T-helper 17 cell (primary cell): ENCODE measurements at regions not wholly inside any gene's neighbourhood (a gene's known extent, or its start where the extent isn't known, plus 50 kb on each side); places are given as distances from the start of the nearest gene placed in this dataset.
A peak's percentile ranks its signal among the peaks of the same experiment; 100 is the strongest.

Experiments
- ATAC-seq: fragments of 150-1000 bp; cut with Tn5 transposase; 2 replicates; pipeline ENCODE4 v1.10.0; 2021; ENCODE audit warnings: mild to moderate bottlenecking, moderate library complexity
- DNase-seq, 3 donors: peaks; one replicate each; pipeline versions ENCODE4 v3.0.0 to v3.0.0-alpha.2; 2020 to 2021
- H3K9me3 ChIP-seq: one replicate; pipeline ENCODE4 v1.7.0; 2013; ENCODE audit warnings: low read length, mild to moderate bottlenecking; ENCODE audit not compliant: control insufficient read depth, poor library complexity, severe bottlenecking
- H3K27ac Mint-ChIP-seq: one replicate; pipeline ENCODE4 v1.8.0; 2022; ENCODE audit warnings: mild to moderate bottlenecking, moderate library complexity, mixed read lengths
- H3K27me3 Mint-ChIP-seq: one replicate; pipeline ENCODE4 v1.8.0; 2022; ENCODE audit warnings: mixed read lengths
- H3K36me3 Mint-ChIP-seq: one replicate; pipeline ENCODE4 v1.8.0; 2022; ENCODE audit warnings: low read depth, mixed read lengths
- H3K4me1 Mint-ChIP-seq: one replicate; pipeline ENCODE4 v1.8.0; 2022; ENCODE audit warnings: mild to moderate bottlenecking, mixed read lengths
- H3K4me3 Mint-ChIP-seq: one replicate; pipeline ENCODE4 v1.8.0; 2022; ENCODE audit warnings: mild to moderate bottlenecking, moderate library complexity, mixed read lengths

- DNase-seq = no peak
- peaks cover 9% of the 10 kb centered on the region for H3K36me3 Mint-ChIP-seq
- H3K9me3 ChIP-seq = no peaks in the 10 kb centered on the region
- H3K27ac Mint-ChIP-seq = no peak overlapping the region
- H3K27me3 Mint-ChIP-seq = peaks cover 96% of the 10 kb centered on the region
- no peak overlapping the region for H3K4me3 Mint-ChIP-seq
- no peak for ATAC-seq
- H3K4me1 Mint-ChIP-seq = peaks cover 4% of the 10 kb centered on the region
These were observed 68.9 kb upstream of the CISTR start for GRCh38 chr12:53820514-53821306.

GRCh38 chr12:53824001-53824712 lies 72.4 kb upstream of the CISTR start:
- Mint-ChIP-seq H3K27ac (no peak overlapping the region), H3K27me3 (peaks cover 85% of the 10 kb centered on the region), H3K4me1 (peaks cover 4% of the 10 kb centered on the region), H3K36me3 (peaks cover 5% of the 10 kb centered on the region), H3K4me3 (no peak overlapping the region)
- no peaks in the 10 kb centered on the region for H3K9me3 ChIP-seq
- no peak for DNase-seq
- no peak for ATAC-seq

GRCh38 chr12:53825246-53826081 lies 73.7 kb upstream of the CISTR start:
- Mint-ChIP-seq H3K4me1 (peaks cover 6% of the 10 kb centered on the region), H3K27me3 (peaks cover 83% of the 10 kb centered on the region)

GRCh38 chr12:53827306-53827705 lies 75.5 kb upstream of the CISTR start:
- Mint-ChIP-seq H3K27ac (no peak overlapping the region), H3K27me3 (peaks cover 76% of the 10 kb centered on the region), H3K4me3 (no peak overlapping the region), H3K36me3 (peaks cover 3% of the 10 kb centered on the region), H3K4me1 (peaks cover 6% of the 10 kb centered on the region)
- DNase-seq = no peak
- ATAC-seq = no peak
- no peaks in the 10 kb centered on the region for H3K9me3 ChIP-seq

More at GRCh38 chr12:53825246-53826081, 73.7 kb upstream of the CISTR start:
- H3K9me3 ChIP-seq = no peaks in the 10 kb centered on the region
- DNase-seq (no peak), ATAC-seq (no peak)
- H3K36me3 Mint-ChIP-seq = peaks cover 3% of the 10 kb centered on the region
- no peak overlapping the region for H3K27ac Mint-ChIP-seq
- no peak overlapping the region for H3K4me3 Mint-ChIP-seq

- no peak for DNase-seq
- Mint-ChIP-seq H3K27ac (peak overlapping the region; percentile 29), H3K4me1 (peaks cover 6% of the 10 kb centered on the region), H3K4me3 (no peak overlapping the region), H3K36me3 (peaks cover 3% of the 10 kb centered on the region), H3K27me3 (peaks cover 75% of the 10 kb centered on the region)
- no peaks in the 10 kb centered on the region for H3K9me3 ChIP-seq
- no peak for ATAC-seq
These were observed 76.8 kb upstream of the CISTR start for GRCh38 chr12:53828598-53828997.

GRCh38 chr12:53829130-53829819 lies 77.5 kb upstream of the CISTR start:
- Mint-ChIP-seq H3K27me3 (peaks cover 73% of the 10 kb centered on the region), H3K27ac (no peak overlapping the region), H3K4me1 (peaks cover 3% of the 10 kb centered on the region), H3K4me3 (no peak overlapping the region), H3K36me3 (peaks cover 1% of the 10 kb centered on the region)
- DNase-seq (no peak), ATAC-seq (no peak)
- no peaks in the 10 kb centered on the region for H3K9me3 ChIP-seq

- Mint-ChIP-seq H3K4me3 (no peak overlapping the region), H3K4me1 (peaks cover 3% of the 10 kb centered on the region), H3K27ac (no peak overlapping the region), H3K36me3 (no peaks in the 10 kb centered on the region), H3K27me3 (peaks cover 69% of the 10 kb centered on the region)
- H3K9me3 ChIP-seq = no peaks in the 10 kb centered on the region
- DNase-seq (no peak), ATAC-seq (no peak)
These were observed 78.9 kb upstream of the CISTR start for GRCh38 chr12:53830631-53831030.

- H3K4me1 Mint-ChIP-seq = no peaks in the 10 kb centered on the region
- ATAC-seq = no peak
- DNase-seq = no peak
- no peak overlapping the region for H3K4me3 Mint-ChIP-seq
- peaks cover 2% of the 10 kb centered on the region for H3K36me3 Mint-ChIP-seq
- peaks cover 74% of the 10 kb centered on the region for H3K27me3 Mint-ChIP-seq
- H3K27ac Mint-ChIP-seq = no peak overlapping the region
- no peaks in the 10 kb centered on the region for H3K9me3 ChIP-seq
These were observed 84.4 kb upstream of the CISTR start for GRCh38 chr12:53836119-53836655.

GRCh38 chr12:53838978-53839377 lies 87.2 kb upstream of the CISTR start:
- H3K9me3 ChIP-seq = no peaks in the 10 kb centered on the region
- Mint-ChIP-seq H3K4me3 (no peak overlapping the region), H3K27me3 (peaks cover 77% of the 10 kb centered on the region), H3K4me1 (no peaks in the 10 kb centered on the region), H3K27ac (no peak overlapping the region), H3K36me3 (peaks cover 6% of the 10 kb centered on the region)
- ATAC-seq (no peak), DNase-seq (no peak)

- Mint-ChIP-seq H3K27me3 (peaks cover 83% of the 10 kb centered on the region), H3K36me3 (peaks cover 6% of the 10 kb centered on the region), H3K27ac (no peak overlapping the region), H3K4me1 (no peaks in the 10 kb centered on the region), H3K4me3 (no peak overlapping the region)
- DNase-seq (no peak), ATAC-seq (no peak)
- H3K9me3 ChIP-seq = no peaks in the 10 kb centered on the region
These were observed 88.5 kb upstream of the CISTR start for GRCh38 chr12:53840316-53840715.

GRCh38 chr12:53842686-53843085 lies 90.9 kb upstream of the CISTR start:
- no peaks in the 10 kb centered on the region for H3K9me3 ChIP-seq
- DNase-seq (no peak), ATAC-seq (no peak)
- Mint-ChIP-seq H3K36me3 (peaks cover 6% of the 10 kb centered on the region), H3K27ac (no peak overlapping the region), H3K27me3 (peaks cover 82% of the 10 kb centered on the region), H3K4me3 (no peak overlapping the region), H3K4me1 (no peaks in the 10 kb centered on the region)

- peaks cover 90% of the 10 kb centered on the region for H3K27me3 Mint-ChIP-seq
- no peak overlapping the region for H3K4me3 Mint-ChIP-seq
These were observed 91.8 kb upstream of the CISTR start for GRCh38 chr12:53843545-53843944.

More at GRCh38 chr12:53843545-53843944, 91.8 kb upstream of the CISTR start:
- H3K27ac Mint-ChIP-seq = no peak overlapping the region
- ATAC-seq = no peak
- H3K4me1 Mint-ChIP-seq = no peaks in the 10 kb centered on the region
- H3K9me3 ChIP-seq = no peaks in the 10 kb centered on the region
- peaks cover 6% of the 10 kb centered on the region for H3K36me3 Mint-ChIP-seq
- no peak for DNase-seq
